OCI-LY1 (cell line): ENCODE measurements at regions not wholly inside any gene's neighbourhood (a gene's known extent, or its start where the extent isn't known, plus 50 kb on each side); places are given as distances from the start of the nearest gene placed in this dataset.

Source experiments
- CTCF ChIP-seq: fragments of 200-600 bp; sonication (generic), shearing (Covaris generic); IDR thresholded peaks from 2 replicates; pipeline ENCODE4 v1.5.1; 2017; ENCODE audit warnings: mild to moderate bottlenecking, antibody characterized with exemption, low read length, moderate library complexity, mixed read lengths
- EZH2 ChIP-seq: fragments of 200-600 bp; sonication (generic), shearing (Covaris generic); IDR thresholded peaks from 2 replicates; pipeline ENCODE4 v1.8.0; 2017; ENCODE audit warnings: borderline replicate concordance, mixed run types, mild to moderate bottlenecking, antibody characterized with exemption, low read length, moderate library complexity, mixed read lengths

- TF ChIP-seq CTCF, result no peak
- TF ChIP-seq EZH2, result no peak
Measured at GRCh38 chr2:207354462-207354861, 175.3 kb upstream of the CREB1 start.
